ENCODE measurements at regions not wholly inside any gene's neighbourhood (a gene's known extent, or its start where the extent isn't known, plus 50 kb on each side); places are given as distances from the start of the nearest gene placed in this dataset.
"Not testable (repeated sequence)": the region's sequence is repeated elsewhere in the genome, so short reads cannot be mapped to it uniquely, and the experiment has no call there.

DNA sequence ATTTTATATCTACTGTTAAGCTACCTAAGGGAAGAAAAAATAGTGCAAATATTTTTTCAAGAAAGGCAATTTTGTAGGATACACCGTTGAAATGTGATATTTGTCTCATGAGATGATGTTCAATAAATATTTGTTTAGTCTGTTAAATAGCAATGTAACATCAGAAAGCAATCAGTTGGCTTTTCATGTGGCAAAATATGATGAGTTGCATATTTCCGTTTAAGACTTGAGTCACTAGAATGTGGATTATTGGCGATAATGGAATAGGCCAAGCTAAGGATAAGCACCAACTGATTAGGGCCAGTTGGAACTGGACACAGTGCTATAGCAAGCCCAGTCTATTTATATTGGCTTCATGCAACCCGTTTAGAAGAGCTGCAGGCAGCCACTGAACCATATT lies 250.4 kb upstream of the SLC16A7 start:
- DNase-seq (ENCODE audit: low spot score) = no peak

DNA sequence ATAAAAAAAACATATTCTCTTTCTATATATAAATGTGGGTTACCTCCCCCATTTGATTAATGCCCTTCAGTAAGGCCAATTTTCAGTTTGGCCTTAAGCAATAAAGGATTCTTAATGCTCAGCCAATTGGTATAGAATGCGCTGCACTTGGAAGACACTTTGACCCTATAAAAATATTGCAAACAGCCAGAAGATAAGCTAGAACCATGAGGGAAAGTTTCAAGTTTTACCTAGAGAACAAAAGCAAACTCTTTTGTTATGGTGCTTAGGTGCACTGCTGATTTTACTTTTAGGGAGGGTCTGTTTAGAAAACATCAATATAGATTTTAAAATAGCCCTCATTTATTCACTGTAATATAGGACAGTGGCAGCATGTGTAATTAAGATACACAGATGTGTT lies 251.6 kb upstream of the SLC16A7 start:
- no peak for DNase-seq (ENCODE audit: low spot score)

DNA sequence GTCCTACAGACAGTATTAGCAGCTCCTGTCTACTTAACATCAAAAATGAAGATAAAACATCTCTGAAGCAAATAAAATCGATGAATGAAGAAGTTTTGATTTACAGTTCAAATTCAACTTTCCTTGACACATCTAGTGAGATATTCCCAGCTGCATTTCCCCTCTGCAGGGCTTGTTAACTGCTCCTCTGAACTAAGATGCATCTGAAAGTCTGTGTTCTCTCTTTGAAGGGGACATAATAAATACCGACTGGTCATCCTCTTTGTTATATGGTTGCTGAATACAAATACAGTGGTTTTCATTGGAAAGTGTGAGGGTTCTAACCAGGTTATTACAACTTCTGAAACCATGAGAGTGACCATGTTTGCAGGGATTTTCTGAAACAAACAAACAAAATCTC lies 266.4 kb upstream of the SLC16A7 start:
- DNase-seq (ENCODE audit: low spot score) = no peak

DNA sequence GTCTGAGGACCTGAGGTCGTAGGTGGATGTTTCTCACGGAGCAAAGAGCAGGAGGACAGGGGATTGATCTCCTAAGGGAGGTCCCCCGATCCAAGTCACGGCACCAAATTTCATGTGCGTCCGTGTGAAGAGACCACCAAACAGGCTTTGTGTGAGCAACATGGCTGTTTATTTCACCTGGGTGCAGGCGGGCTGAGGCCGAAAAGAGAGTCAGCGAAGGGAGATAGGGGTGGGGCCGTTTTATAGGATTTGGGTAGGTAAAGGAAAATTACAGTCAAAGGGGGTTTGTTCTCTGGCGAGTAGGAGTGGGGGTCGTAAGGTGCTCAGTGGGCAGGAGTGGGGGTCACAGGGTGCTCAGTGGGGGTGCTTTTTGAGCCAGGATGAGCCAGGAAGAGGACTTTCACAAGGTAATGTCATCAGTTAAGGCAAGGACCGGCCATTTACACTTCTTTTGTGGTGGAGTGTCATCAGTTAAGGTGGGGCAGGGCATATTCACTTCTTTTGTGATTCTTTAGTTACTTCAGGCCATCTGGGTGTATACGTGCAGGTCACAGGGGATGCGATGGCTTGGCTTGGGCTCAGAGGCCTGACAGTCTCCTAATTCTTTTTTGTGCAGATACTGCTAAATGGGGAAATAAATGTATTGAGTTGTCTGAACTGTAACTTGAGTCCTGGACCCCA lies 267.3 kb upstream of the SLC16A7 start:
- not testable (repeated sequence) for DNase-seq (ENCODE audit: low spot score)

DNA sequence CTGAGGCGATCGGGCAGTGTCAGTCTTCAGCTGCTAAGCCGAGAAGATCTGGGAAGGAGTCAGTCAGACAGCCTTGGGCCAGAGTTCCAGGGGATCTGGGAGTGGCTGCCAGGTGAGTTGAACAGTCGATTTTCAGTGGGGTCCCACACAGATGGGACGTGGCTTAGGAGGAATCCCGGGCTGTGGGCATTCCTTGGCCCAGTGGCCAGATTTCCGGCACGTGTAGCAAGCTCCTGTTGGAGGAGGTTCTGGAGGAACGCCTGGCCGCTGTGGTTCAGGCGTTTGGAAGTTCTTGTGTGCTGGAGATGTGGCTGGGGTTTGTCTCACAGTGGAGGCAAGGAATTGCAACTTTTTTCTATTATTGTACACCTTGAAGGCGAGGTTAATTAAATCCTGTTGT lies 269.4 kb upstream of the SLC16A7 start:
- not testable (repeated sequence) for DNase-seq (ENCODE audit: low spot score)

DNA sequence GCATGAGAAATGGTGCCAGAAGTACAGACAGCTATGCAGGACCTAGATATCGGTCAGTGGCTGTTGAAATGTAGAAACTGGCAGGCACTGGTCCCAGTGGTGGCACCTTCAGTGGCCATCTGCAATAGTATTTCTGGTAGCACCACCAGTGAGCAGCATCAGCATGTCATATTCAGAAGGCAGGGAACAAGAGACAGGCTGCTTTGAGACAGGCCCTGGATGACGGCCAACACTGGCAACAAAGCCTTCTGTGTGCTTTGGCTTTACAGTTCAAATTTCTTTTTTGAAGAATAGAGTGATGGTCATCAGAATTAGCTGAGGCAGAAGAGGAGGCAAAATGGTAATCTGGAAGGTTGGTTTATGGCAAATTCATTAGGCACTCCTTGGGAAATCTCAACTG lies 273.4 kb upstream of the SLC16A7 start:
- no peak for DNase-seq (ENCODE audit: low spot score)

DNA sequence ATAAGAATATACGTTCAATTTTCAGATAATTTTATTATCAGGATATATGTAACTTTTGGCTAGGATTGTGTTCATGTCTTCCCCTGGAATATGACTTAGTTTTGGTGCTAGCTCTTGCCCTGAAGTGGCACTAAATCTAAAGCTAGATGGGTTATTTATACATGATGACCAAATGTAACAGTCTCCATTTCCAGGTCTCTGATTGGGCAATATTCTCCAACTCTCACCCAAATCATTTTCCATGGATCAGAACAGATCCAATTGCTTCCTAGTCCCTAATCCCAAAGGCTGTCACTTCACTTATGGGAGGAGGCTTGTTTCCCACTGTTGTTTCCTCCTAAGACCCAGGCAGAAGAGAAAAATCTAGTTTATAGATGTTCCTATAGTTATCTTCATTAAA lies 274.6 kb upstream of the SLC16A7 start:
- no peak for DNase-seq (ENCODE audit: low spot score)

DNA sequence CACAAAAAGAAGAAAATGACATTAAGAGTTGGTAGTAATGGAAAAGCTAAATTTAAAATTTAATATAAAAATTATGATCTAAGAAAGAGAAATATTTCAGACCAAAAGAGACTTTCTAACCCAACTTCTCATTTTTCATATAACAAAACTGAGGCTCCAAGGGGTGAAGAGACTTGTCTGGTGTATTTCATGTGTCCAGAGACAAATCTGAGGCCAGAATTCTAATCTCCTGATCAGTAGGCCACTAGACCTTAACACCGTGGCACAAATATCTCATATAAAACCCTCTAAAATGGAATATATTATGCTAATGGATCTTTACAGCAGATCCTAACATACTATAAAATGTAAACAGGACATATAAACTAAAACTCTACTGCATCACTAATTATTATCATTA lies 275.7 kb upstream of the SLC16A7 start:
- no peak for DNase-seq (ENCODE audit: low spot score)

DNA sequence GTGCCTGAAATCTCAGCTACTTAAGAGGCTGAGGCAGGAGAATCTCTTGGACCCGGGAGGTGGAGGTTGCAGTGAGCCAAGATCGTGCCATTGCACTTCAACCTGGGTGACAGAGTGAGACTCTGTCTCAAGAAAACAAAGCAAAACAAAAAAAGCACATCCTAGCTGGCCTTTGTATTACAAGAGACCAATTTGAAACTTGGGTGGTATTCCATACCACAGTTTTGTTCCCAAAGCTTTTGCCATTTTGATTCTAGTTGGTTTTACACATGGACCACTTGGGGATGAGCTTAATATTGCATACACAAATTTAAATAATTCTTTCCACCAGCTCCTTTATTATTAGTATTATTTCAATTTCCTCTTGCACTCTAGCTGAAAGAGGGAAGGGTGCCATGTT lies 276.9 kb upstream of the SLC16A7 start:
- no peak for DNase-seq (ENCODE audit: low spot score)

DNA sequence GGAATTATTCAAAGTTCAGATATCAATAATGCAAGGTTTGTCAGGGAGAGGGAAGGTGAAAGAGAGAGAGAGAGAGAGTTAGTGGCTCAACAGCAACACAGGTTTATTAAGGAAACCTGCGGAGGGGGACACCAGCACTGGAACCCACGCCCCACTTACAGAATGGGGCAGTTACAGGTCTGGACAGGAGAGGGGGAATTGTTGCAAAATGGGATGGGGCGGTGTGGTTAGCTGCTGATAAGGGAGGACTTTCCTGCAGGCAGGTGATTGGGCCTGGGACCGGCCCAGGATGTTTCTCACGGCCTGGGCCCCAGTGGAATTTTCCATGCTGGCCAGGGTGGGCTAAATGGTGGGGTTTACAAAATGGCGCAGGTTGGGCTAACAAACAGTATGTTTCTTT lies 278.2 kb upstream of the SLC16A7 start:
- no peak for DNase-seq (ENCODE audit: low spot score)

DNA sequence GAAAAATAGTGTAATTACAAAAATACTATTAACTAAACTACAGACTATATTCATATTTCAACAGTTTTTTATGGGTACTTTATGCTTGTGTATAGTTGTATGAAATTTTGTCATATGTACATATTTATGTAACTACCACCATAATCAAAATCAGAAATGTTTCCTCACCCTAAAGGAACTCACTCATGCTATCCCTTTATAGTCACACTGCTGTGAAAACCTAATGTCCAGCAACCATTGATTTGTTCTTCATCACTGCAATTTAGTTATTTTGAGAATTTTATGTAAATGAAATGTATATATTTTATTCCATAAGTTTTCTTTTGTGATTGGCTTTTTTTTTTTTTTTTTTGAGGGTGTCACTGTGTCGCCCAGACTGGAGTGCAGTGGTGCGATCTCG lies 278.9 kb upstream of the SLC16A7 start:
- DNase-seq (ENCODE audit: low spot score) = no peak

DNA sequence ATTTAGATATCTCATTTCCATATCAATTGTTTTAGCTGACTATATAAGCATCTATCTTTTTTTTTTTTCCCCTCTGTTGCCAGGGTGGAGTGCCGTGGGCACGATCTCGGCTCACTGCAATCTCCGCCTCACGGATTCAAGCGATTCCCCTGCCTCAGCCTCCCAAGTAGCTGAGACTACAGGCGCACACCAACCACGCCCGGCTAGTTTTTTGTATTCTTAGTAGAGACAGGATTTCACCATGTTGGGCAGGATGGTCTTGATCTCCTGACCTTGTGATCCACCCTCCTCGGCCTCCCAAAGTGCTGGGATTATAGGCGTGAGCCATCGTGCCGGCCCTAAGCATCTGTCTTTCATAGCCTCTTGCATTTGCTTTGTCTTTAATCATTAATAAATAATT lies 279.5 kb upstream of the SLC16A7 start:
- not testable (repeated sequence) for DNase-seq (ENCODE audit: low spot score)

DNA sequence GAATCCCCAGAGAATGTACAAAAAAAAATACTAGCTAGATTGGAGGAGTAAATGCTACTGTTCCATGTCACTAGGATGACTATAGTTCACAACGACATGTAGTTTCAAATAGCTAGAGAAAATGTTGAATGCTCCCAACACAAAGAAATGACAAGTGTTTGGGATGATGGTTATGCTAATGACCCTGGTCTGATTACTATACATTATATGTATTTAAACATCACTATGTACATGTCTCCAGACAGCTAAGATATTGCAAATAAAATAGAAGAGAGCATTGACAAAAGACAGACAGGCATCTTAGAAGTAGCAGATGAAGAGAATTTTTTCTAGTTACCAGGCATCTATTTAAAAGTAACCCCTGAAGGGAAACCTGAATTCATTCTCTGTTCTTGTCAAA lies 281.6 kb upstream of the SLC16A7 start:
- DNase-seq (ENCODE audit: low spot score) = no peak

DNA sequence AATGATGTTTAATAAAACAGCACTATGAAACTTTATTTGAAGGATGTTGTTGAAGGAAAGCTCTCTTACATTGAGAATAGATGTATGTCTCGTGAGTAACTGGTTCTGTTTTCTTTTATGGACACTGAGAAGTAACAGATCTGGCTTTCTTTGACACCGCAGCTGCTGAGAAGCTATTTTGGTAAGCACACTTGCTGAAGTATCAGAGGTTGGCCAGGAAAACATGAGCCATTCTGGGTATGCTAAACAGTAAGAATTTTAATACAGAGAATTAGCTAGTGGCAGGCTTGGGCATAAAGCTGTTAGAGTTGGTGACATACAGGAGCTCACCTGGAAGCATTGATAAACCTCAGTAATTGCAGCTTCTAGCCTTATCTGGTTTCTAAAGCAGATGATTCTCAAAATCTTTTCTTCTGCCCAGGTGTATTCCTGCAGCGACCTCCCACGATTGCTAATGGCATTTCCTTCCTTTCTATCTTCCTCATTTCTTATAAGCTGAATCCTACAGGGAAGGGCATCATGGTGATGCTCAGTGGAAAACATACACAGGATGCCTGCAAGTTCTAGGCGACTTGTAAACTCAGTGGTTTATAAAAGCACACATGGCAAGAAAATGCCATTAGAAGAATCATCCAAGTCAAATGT lies 291.6 kb upstream of the SLC16A7 start:
- DNase-seq (ENCODE audit: low spot score) = no peak

DNA sequence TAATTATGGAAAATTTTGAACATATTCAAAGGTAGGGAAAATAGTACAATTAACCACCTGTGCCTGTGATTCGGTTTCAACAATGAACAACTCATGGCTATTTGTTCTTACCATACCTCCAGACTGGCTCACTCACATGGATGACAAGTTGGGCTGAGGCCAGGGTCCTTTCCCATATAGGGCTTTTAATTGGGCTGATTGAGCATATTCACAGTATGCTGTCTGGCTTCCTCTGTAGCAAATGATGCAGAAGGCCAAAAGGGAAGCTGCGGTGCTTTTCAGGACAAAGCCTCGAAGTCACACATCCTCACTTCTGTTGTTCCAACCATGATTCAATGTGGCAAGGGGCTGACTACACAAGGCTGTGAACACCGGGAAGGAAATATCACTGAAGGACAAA lies 297.5 kb upstream of the SLC16A7 start:
- DNase-seq (ENCODE audit: low spot score) = no peak

DNA sequence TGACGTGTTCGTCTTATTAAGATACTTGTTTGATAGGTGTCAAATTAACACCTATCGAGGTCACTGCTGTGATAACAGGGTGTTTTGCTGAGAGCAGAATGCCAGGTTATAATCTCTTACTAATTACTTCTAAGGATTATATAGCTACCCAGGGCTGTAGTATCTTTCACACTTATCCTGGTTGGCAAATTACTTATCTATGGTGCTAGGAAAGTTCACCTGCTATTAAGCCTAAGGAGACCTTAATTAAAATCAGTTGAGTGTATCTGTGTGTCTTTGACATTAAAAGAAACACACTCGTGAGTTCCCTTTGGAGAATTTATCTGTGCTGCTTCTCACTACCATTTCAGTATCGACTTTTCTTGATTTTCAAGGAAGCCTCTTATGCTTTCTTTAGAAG lies 301.6 kb upstream of the SLC16A7 start:
- no peak for DNase-seq (ENCODE audit: low spot score)

DNA sequence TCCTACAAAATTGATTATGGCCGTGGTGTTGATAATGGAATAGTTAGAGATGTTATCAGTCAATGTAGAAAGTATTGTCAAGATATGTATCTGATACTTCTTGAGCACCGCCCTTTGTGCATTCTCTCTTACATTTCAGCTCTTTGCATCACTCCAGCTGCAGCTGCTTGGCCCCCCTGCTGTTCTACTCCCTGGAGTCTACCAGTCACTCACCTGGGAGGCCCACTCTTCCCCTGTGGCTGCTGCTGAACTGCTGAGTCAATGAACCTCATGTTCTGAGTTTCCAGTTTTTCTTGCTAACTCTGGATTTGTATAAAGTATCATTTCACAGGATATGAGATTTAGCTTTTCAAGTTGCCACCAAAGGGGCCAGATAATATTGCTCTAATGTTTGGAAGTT lies 312.8 kb upstream of the SLC16A7 start:
- no peak for DNase-seq (ENCODE audit: low spot score)

DNA sequence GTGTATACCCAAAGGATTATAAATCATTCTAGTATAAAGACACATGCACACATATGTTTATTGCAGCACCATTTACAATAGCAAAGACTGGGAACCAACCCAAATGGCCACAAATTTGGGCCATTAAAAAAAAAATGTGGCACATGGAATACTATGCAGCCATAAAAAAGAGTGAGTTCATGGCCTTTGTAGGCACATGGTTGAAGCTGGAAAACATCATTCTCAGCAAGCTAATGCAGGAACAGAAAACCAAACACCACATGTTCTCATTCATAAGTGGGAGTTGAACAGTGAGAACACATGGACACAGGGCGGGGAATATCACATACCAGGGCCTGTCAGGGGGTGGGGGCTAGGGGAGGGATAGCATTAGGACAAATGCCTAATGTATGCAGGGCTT lies 322.3 kb upstream of the SLC16A7 start:
- DNase-seq (ENCODE audit: low spot score) = not testable (repeated sequence)

DNA sequence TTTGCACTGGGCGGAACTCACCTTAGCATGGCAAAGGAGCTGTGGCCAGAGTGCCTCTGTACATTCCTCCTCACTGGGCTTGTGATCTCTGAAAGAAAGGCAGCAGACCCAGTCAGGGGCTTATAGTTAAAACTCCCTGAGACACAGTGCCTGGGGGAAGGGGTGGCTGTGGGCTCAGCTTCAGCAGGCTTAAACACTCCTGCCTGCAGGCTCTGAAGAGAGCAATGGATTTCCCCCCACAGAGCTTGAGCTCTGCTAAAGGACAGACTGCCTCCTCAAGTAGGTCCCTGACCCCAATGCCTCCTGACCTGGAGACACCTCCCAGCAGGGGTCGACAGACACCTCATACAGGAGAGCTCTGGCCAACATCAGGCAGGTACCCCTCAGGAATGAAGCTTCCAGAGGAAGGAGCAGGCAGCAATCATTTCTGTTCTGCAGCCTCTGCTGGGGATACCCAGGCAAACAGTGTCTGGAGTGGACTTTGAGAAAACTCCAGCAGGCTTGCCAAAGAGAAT lies 327.5 kb upstream of the SLC16A7 start:
- DNase-seq (ENCODE audit: low spot score) = no peak

DNA sequence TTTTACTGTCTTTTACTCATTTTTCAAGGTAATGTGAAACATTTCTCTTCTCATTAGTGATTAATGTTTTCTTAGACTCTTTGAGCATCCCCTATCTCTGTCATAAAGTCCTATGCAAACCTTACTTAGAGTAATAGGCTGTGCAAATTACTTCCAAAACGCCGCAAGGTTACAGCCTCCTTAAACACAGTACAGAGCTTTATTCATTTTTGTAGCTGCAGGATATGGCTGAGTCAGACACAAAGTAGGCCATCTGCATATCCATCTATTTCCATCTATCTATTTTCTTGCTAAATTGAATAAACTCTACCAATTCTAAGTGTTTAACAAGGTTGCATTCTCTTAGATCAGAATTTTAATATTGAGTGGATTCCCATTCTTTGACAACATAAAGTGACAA lies 335.6 kb upstream of the SLC16A7 start:
- DNase-seq (ENCODE audit: low spot score) = no peak

DNA sequence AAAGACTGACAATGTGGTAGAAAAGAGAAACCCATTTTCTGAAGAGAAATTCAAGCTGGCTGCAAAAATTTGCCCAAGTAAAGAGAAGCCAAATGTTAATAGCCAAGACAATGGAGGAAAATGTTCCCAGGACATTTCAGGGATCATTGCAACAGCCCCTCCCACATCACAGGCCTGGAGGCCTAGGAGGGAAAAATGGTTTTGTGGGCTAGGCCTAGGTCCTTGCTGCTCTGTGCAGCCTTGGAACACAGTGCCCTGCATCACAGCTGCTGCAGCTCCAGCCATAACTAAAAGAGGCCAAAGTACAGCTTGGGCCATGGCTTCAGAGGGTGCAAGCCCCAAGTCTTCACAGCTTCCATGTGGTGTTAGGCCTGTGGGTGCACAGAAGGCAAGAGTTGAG lies 332.4 kb upstream of the LRIG3 start:
- DNase-seq (ENCODE audit: low spot score) = no peak

DNA sequence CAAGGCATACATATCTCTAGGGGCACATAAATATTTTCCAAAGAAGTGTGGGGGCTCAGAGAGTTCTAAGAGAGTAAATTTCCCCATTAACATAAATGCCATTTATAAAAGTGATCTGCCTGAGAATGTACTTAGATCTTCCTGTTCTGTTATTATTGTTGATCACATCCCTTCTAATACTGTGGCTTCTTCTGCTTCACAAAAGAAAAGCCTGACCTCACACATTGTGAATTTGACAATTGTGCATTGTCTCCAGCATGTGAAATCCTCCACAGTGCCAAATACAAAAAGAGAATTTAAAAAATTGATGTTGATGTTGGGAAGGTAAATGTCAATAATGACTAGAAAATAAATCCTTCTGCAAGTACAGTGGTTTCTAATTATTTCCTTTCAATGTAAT lies 330.5 kb upstream of the LRIG3 start:
- no peak for DNase-seq (ENCODE audit: low spot score)

DNA sequence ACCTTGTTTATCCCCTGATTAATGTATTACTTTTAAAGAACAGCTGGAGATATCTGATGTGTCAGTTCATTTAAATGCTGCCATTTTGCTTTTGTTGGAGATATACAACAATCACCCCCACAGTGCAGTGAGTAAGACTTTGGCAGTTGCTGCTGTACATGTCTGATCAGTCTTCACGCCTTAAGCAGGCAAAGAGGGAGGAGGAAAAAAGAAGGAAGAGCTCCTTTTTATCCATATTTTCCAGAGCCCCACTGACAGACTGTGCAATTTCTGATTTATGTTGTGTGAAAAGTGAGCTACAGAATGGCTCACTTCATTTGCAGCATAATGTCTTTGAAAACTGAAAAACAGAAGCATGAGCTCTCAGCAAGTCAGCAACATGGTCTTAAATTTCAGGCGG lies 319.7 kb upstream of the LRIG3 start:
- DNase-seq (ENCODE audit: low spot score) = no peak

DNA sequence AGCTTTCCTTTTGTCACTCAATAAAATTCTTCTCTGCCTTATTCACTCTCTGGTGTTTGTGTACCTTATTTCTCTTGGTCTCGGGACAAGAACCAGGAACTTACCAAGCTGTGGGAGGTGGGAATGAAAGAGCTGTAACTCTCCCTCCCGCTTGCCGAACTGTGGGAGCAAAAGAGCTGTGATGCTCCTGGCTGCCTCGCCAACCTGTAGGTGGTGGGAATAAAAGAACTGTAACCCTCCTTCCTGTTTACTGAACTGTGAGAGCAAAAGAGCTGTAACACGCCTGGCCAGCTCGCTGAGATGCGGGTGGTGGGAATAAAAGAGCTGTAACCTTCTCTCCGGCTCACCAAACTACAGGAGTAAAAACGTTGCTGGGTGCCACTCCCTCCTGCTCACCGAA lies 314.1 kb upstream of the LRIG3 start:
- no peak for DNase-seq (ENCODE audit: low spot score)
